Cardiac fibroblast (primary cell): ENCODE measurements at regions not wholly inside any gene's neighbourhood (a gene's known extent, or its start where the extent isn't known, plus 50 kb on each side); places are given as distances from the start of the nearest gene placed in this dataset.

Experiments used
- DNase-seq, 2 donors: peaks; one replicate each; pipeline versions ENCODE4 v3.0.0 to v3.0.0-alpha.2; 2010; ENCODE audit warnings: low read depth in 2 of 2
- H3K4me3 ChIP-seq, 2 donors: replicated peaks in 1 of 2; 1 replicate in 1 of 2; 2 replicates in 1 of 2; pipeline ENCODE4 v1.5.1; 2011; ENCODE audit warnings: low read depth in 2 of 2, low read length in 2 of 2, mild to moderate bottlenecking in 2 of 2, moderate library complexity in 1 of 2
- CTCF ChIP-seq: IDR thresholded peaks from one replicate; pipeline ENCODE4 v1.5.1; 2011; ENCODE audit warnings: low read depth, mild to moderate bottlenecking, low read length, inconsistent platforms

- H3K4me3 ChIP-seq: no peak overlapping the region
- DNase-seq: no peak
- no peak for TF ChIP-seq CTCF
Observed at GRCh38 chr1:239843541-239843940, 248.1 kb upstream of the FMN2 start.

GRCh38 chr1:239844833-239845232 is 246.8 kb upstream of the FMN2 start:
- no peak for TF ChIP-seq CTCF

GRCh38 chr1:239854922-239855321 is 236.8 kb upstream of the FMN2 start:
- no peak for DNase-seq
- no peak for TF ChIP-seq CTCF
- H3K4me3 ChIP-seq: no peak overlapping the region

More at GRCh38 chr1:239844833-239845232, 246.8 kb upstream of the FMN2 start:
- H3K4me3 ChIP-seq: no peak overlapping the region
- DNase-seq: no peak

DNA sequence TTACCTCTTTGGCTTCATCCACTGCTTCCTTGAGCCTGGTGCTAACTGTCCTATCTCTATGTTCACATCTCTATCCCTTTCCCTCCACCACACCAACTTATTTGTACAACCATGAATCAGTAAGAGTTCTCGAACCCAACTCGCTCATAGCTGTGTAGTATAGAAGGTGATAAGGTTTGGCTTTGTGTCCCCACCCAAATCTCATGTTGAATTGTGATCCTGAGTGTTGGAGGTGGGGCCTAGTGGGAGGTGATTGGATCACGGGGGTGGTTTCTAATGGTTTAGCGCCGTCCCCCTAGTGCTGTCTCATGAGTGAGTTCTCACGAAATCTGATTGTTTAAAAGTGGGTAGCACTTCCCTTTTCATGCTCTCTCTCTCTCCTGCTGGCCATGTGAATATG is 235.6 kb upstream of the FMN2 start:
- TF ChIP-seq CTCF: no peak
- H3K4me3 ChIP-seq: no peak overlapping the region
- no peak for DNase-seq

GRCh38 chr1:239856924-239857323 is 234.8 kb upstream of the FMN2 start:
- TF ChIP-seq CTCF: no peak
- no peak for DNase-seq
- H3K4me3 ChIP-seq: no peak overlapping the region

DNA sequence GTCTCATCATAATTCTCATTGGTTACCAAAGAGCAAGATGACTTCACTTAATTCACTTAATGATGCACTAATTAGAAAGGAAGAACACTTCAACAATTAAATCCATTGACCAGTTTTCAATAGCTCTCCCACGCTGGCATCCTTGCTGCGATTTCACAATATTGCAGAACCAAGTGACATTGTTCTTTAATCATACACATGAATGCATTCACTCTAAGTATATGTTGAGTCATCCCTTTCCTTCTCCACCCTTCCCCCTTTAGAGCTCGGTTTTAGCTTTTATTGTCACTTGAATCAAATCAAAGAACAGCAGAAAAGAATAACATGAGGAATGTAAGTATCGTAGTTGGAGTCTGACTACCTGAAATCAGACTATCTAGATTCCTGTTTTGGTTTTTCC is 233.6 kb upstream of the FMN2 start:
- no peak overlapping the region for H3K4me3 ChIP-seq

More for the DNA sequence above, 233.6 kb upstream of the FMN2 start:
- DNase-seq: no peak
- TF ChIP-seq CTCF: no peak
